Effector memory CD8-positive, alpha-beta T cell (primary cell): ENCODE measurements at regions not wholly inside any gene's neighbourhood (a gene's known extent, or its start where the extent isn't known, plus 50 kb on each side); places are given as distances from the start of the nearest gene placed in this dataset.

Experiments
- ATAC-seq: fragments of 150-1000 bp; cut with Tn5 transposase; replicated peaks from 2 replicates; pipeline ENCODE4 v1.10.0; 2021; ENCODE audit warnings: mild to moderate bottlenecking, moderate library complexity
- DNase-seq, 3 experiments: peaks; one replicate each; pipeline ENCODE4 v3.0.0; 2021
- H3K27ac Mint-ChIP-seq, 2 donors: one replicate each; pipeline ENCODE4 v1.8.0; 2022; ENCODE audit warnings: mild to moderate bottlenecking in 2 of 2, mixed read lengths in 2 of 2, moderate library complexity in 2 of 2
- H3K27me3 Mint-ChIP-seq, 2 donors: one replicate each; pipeline ENCODE4 v1.8.0; 2022; ENCODE audit warnings: mixed read lengths in 2 of 2
- H3K36me3 Mint-ChIP-seq: one replicate; pipeline ENCODE4 v1.8.0; 2022; ENCODE audit warnings: mild to moderate bottlenecking, moderate library complexity, mixed read lengths; ENCODE audit not compliant: insufficient read depth
- H3K4me1 Mint-ChIP-seq, 2 donors: one replicate each; pipeline ENCODE4 v1.8.0; 2022; ENCODE audit warnings: low read depth in 2 of 2, mixed read lengths in 2 of 2
- H3K4me3 Mint-ChIP-seq, 2 donors: one replicate each; pipeline ENCODE4 v1.8.0; 2022; ENCODE audit warnings: mild to moderate bottlenecking in 2 of 2, mixed read lengths in 2 of 2, moderate library complexity in 2 of 2
- H3K9me3 Mint-ChIP-seq, 2 donors: one replicate each; pipeline ENCODE4 v1.8.0; 2022; ENCODE audit warnings: mixed read lengths in 2 of 2

- Mint-ChIP-seq H3K9me3 (no peaks in the 10 kb centered on the region), H3K36me3 (no peaks in the 10 kb centered on the region), H3K27me3 (peaks cover 10 to 16% of the 10 kb centered on the region in 2 donors), H3K27ac (no peak overlapping the region), H3K4me3 (no peak overlapping the region), H3K4me1 (no peaks in the 10 kb centered on the region)
- no peak for ATAC-seq
- no peak for DNase-seq
These were observed 233.9 kb downstream of the GXYLT1 start for GRCh38 chr12:41910578-41911320.

- Mint-ChIP-seq H3K4me3 (no peak overlapping the region), H3K36me3 (no peaks in the 10 kb centered on the region), H3K4me1 (no peaks in the 10 kb centered on the region), H3K9me3 (no peaks in the 10 kb centered on the region), H3K27me3 (peaks cover 10 to 16% of the 10 kb centered on the region in 2 donors), H3K27ac (no peak overlapping the region)
- no peak for ATAC-seq
- no peak for DNase-seq
These were observed 236.5 kb downstream of the GXYLT1 start for GRCh38 chr12:41908206-41908605.

GRCh38 chr12:41907550-41907949 is 237.1 kb downstream of the GXYLT1 start:
- no peaks in the 10 kb centered on the region for H3K9me3 Mint-ChIP-seq
- H3K27me3 Mint-ChIP-seq, result peaks cover 10 to 16% of the 10 kb centered on the region in 2 donors
- no peak for DNase-seq
- no peak overlapping the region for H3K4me3 Mint-ChIP-seq
- no peaks in the 10 kb centered on the region for H3K36me3 Mint-ChIP-seq
- no peak for ATAC-seq
- H3K27ac Mint-ChIP-seq, result no peak overlapping the region
- H3K4me1 Mint-ChIP-seq, result no peaks in the 10 kb centered on the region

- Mint-ChIP-seq H3K9me3 (no peaks in the 10 kb centered on the region), H3K4me1 (no peaks in the 10 kb centered on the region), H3K4me3 (no peak overlapping the region), H3K36me3 (no peaks in the 10 kb centered on the region), H3K27ac (no peak overlapping the region), H3K27me3 (peaks cover 10 to 16% of the 10 kb centered on the region in 2 donors)
- DNase-seq, result no peak
- ATAC-seq, result no peak
These were observed 237.7 kb downstream of the GXYLT1 start for GRCh38 chr12:41907021-41907420.

GRCh38 chr12:41905759-41906297 is 238.8 kb downstream of the GXYLT1 start:
- Mint-ChIP-seq H3K27ac (no peak overlapping the region), H3K27me3 (peaks cover 4 to 9% of the 10 kb centered on the region in 2 donors), H3K4me1 (no peaks in the 10 kb centered on the region), H3K36me3 (no peaks in the 10 kb centered on the region), H3K9me3 (no peaks in the 10 kb centered on the region), H3K4me3 (no peak overlapping the region)
- DNase-seq, result no peak
- no peak for ATAC-seq

GRCh38 chr12:41905073-41905758 is 239.5 kb downstream of the GXYLT1 start:
- no peak for ATAC-seq

GRCh38 chr12:41904041-41904440 is 240.6 kb downstream of the GXYLT1 start:
- DNase-seq, result no peak
- Mint-ChIP-seq H3K4me1 (no peaks in the 10 kb centered on the region), H3K4me3 (no peak overlapping the region), H3K9me3 (no peaks in the 10 kb centered on the region), H3K27me3 (peaks cover 0 to 7% of the 10 kb centered on the region in 2 donors), H3K36me3 (no peaks in the 10 kb centered on the region), H3K27ac (no peak overlapping the region)
- no peak for ATAC-seq

More at GRCh38 chr12:41905073-41905758, 239.5 kb downstream of the GXYLT1 start:
- Mint-ChIP-seq H3K4me3 (no peak overlapping the region), H3K27me3 (peaks cover 0 to 7% of the 10 kb centered on the region in 2 donors), H3K36me3 (no peaks in the 10 kb centered on the region), H3K9me3 (no peaks in the 10 kb centered on the region), H3K4me1 (no peaks in the 10 kb centered on the region), H3K27ac (no peak overlapping the region)
- DNase-seq, result no peak

GRCh38 chr12:41903014-41903708 is 241.5 kb downstream of the GXYLT1 start:
- Mint-ChIP-seq H3K36me3 (no peaks in the 10 kb centered on the region), H3K4me3 (no peak overlapping the region), H3K27ac (no peak overlapping the region), H3K9me3 (no peaks in the 10 kb centered on the region), H3K4me1 (no peaks in the 10 kb centered on the region), H3K27me3 (peaks cover 0 to 1% of the 10 kb centered on the region in 2 donors)
- DNase-seq (no peak), ATAC-seq (no peak)

GRCh38 chr12:41899577-41899976 is 245.1 kb downstream of the GXYLT1 start:
- no peak overlapping the region for H3K27ac Mint-ChIP-seq
- no peak overlapping the region for H3K4me3 Mint-ChIP-seq
- no peaks in the 10 kb centered on the region for H3K36me3 Mint-ChIP-seq
- no peaks in the 10 kb centered on the region for H3K9me3 Mint-ChIP-seq
- no peaks in the 10 kb centered on the region for H3K4me1 Mint-ChIP-seq
- DNase-seq (no peak), ATAC-seq (no peak)
- peaks cover 0 to 9% of the 10 kb centered on the region in 2 donors for H3K27me3 Mint-ChIP-seq

- Mint-ChIP-seq H3K4me3 (no peak overlapping the region), H3K4me1 (no peaks in the 10 kb centered on the region), H3K27ac (no peak overlapping the region), H3K9me3 (no peaks in the 10 kb centered on the region), H3K36me3 (no peaks in the 10 kb centered on the region), H3K27me3 (peaks cover 0 to 14% of the 10 kb centered on the region in 2 donors)
- ATAC-seq (no peak), DNase-seq (no peak)
These were observed 247.1 kb downstream of the GXYLT1 start for GRCh38 chr12:41897593-41897992.

GRCh38 chr12:41893491-41893890 is 251.2 kb downstream of the GXYLT1 start:
- H3K4me3 Mint-ChIP-seq, result no peak overlapping the region
- H3K4me1 Mint-ChIP-seq, result no peaks in the 10 kb centered on the region
- ATAC-seq (no peak), DNase-seq (no peak)
- no peaks in the 10 kb centered on the region for H3K9me3 Mint-ChIP-seq
- no peaks in the 10 kb centered on the region for H3K36me3 Mint-ChIP-seq
- no peak overlapping the region for H3K27ac Mint-ChIP-seq
- H3K27me3 Mint-ChIP-seq, result peaks cover 0 to 14% of the 10 kb centered on the region in 2 donors

GRCh38 chr12:41892302-41892701 is 252.4 kb downstream of the GXYLT1 start:
- Mint-ChIP-seq H3K36me3 (no peaks in the 10 kb centered on the region), H3K4me1 (no peaks in the 10 kb centered on the region), H3K27me3 (peaks cover 0 to 14% of the 10 kb centered on the region in 2 donors), H3K4me3 (no peak overlapping the region), H3K9me3 (no peaks in the 10 kb centered on the region), H3K27ac (no peak overlapping the region)
- ATAC-seq (no peak), DNase-seq (no peak)

- Mint-ChIP-seq H3K4me1 (no peaks in the 10 kb centered on the region), H3K27me3 (peaks cover 0 to 14% of the 10 kb centered on the region in 2 donors), H3K27ac (no peak overlapping the region), H3K36me3 (no peaks in the 10 kb centered on the region), H3K9me3 (no peaks in the 10 kb centered on the region), H3K4me3 (no peak overlapping the region)
- DNase-seq, result no peak
- no peak for ATAC-seq
These were observed 253.4 kb downstream of the GXYLT1 start for GRCh38 chr12:41891226-41891625.
